ENCODE measurements at regions not wholly inside any gene's neighbourhood (a gene's known extent, or its start where the extent isn't known, plus 50 kb on each side); places are given as distances from the start of the nearest gene placed in this dataset.

- TF ChIP-seq CTCF (IDR thresholded peaks at IDR 0.05) = no peak
- TF ChIP-seq POLR2A (IDR thresholded peaks at IDR 0.05) = no peak
Measured at GRCh38 chr13:72505376-72505775, 222.1 kb downstream of the MZT1 start.

All from adrenal gland (tissue), 5 donors.